GM12878 (cell line): ENCODE measurements at regions not wholly inside any gene's neighbourhood (a gene's known extent, or its start where the extent isn't known, plus 50 kb on each side); places are given as distances from the start of the nearest gene placed in this dataset.

ENCODE experiments used
- ATAC-seq: fragments of 200-7000 bp; cut with Tn5 transposase; 3 replicates; pipeline ENCODE4 v1.9.1; 2020; ENCODE audit warnings: mild to moderate bottlenecking, moderate library complexity
- BruUV-seq: library from RNA; stranded (reverse); fragments of 400-500 nt; replicated peaks from 2 replicates; lab custom pipeline; 2021; lab: Mats Ljungman, UMichigan
- CTCF ChIA-PET: fragments of 300-600 bp; sonication (Branson Sonifier 250); formaldehyde crosslinking; extraction: SDS; loops from one replicate; lab custom pipeline; 2021; ENCODE audit warnings: inconsistent platforms; lab: Yijun Ruan, JAX
- POLR2A ChIA-PET: fragments of 350-600 bp; formaldehyde crosslinking; extraction: SDS; loops from one replicate; lab custom pipeline; 2021; ENCODE audit warnings: inconsistent platforms; lab: Charles Lee
- RAD21 ChIA-PET: fragments of 300-600 bp; sonication (Branson Sonifier 250); formaldehyde crosslinking; loops from one replicate; lab custom pipeline; 2023; ENCODE audit warnings: antibody characterized with exemption; ENCODE audit not compliant: unreplicated experiment; lab: Charles Lee
- SMC1A ChIA-PET: fragments of 300-600 bp; sonication (Branson Sonifier 250); formaldehyde crosslinking; loops from one replicate; lab custom pipeline; 2023; ENCODE audit not compliant: unreplicated experiment, uncharacterized antibody; lab: Charles Lee
- DNase-seq: peaks from one replicate; pipeline ENCODE4 v3.0.0-alpha.2; 2011; ENCODE audit warnings: low read depth, low spot score
- FAIRE-seq: peaks from 3 replicates; lab custom pipeline; 2011; peaks lifted over from hg19 to GRCh38; lab: Jason Lieb, UNC
- H2AFZ ChIP-seq: 2 replicates; pipeline ENCODE4 v1.6.0; 2011; ENCODE audit warnings: low read depth, low read length, control low read depth; ENCODE audit not compliant: control insufficient read depth
- H3K27ac ChIP-seq: 2 replicates; pipeline ENCODE4 v1.5.1; 2011; ENCODE audit warnings: control low read depth; ENCODE audit not compliant: control insufficient read depth, insufficient read depth
- H3K27me3 ChIP-seq, 2 experiments: replicated peaks in 1 of 2; 2 replicates each; pipeline versions ENCODE4 v1.6.0 to v1.6.1; 2011; ENCODE audit warnings: low read length in 1 of 2; ENCODE audit not compliant: control insufficient read depth in 2 of 2, insufficient read depth in 2 of 2
- H3K36me3 ChIP-seq, 2 experiments: 2 replicates each; pipeline ENCODE4 v1.5.1; 2011; ENCODE audit warnings: low read length in 1 of 2; ENCODE audit not compliant: control insufficient read depth in 2 of 2, insufficient read depth in 2 of 2
- H3K4me1 ChIP-seq: 2 replicates; pipeline ENCODE4 v1.6.1; 2011; ENCODE audit warnings: mild to moderate bottlenecking, low read length, moderate library complexity, mixed read lengths; ENCODE audit not compliant: control insufficient read depth, insufficient read depth
- H3K4me2 ChIP-seq: 2 replicates; pipeline ENCODE4 v1.6.0; 2011; ENCODE audit warnings: control low read depth; ENCODE audit not compliant: control insufficient read depth, insufficient read depth
- H3K4me3 ChIP-seq: fragments of 200-600 bp; sonication (generic); 2 replicates; pipeline ENCODE4 v1.5.1; 2016
- H3K79me2 ChIP-seq: 2 replicates; pipeline ENCODE4 v1.6.0; 2011; ENCODE audit warnings: low read length; ENCODE audit not compliant: control insufficient read depth, insufficient read depth
- H3K9ac ChIP-seq: 2 replicates; pipeline ENCODE4 v1.8.0; 2011; ENCODE audit warnings: low read length, control low read depth, mixed read lengths; ENCODE audit not compliant: control insufficient read depth, insufficient read depth
- H3K9me3 ChIP-seq: replicated peaks from 3 replicates; pipeline ENCODE4 v1.5.1; 2011; ENCODE audit warnings: mild to moderate bottlenecking, low read length; ENCODE audit not compliant: control insufficient read depth, insufficient read depth
- H4K20me1 ChIP-seq: 2 replicates; pipeline ENCODE4 v1.6.0; 2011; ENCODE audit not compliant: control insufficient read depth, insufficient read depth
- CTCF ChIP-seq, 3 experiments: IDR thresholded peaks in 2 of 3; conservative IDR thresholded peaks in 1 of 3; 2 replicates each; pipeline ENCODE4 v1.5.1; 2011; ENCODE audit warnings: low read depth in 3 of 3, low read length in 3 of 3, mild to moderate bottlenecking in 3 of 3, control low read depth in 2 of 3, moderate library complexity in 2 of 3, inconsistent platforms in 1 of 3, mixed read lengths in 1 of 3; ENCODE audit not compliant: control insufficient read depth in 2 of 3, insufficient read depth in 1 of 3; ENCODE audit errors: extremely low read depth in 1 of 3
- ETV6 ChIP-seq, 2 experiments: fragments of 450-650 bp in 1 of 2; IDR thresholded peaks in 1 of 2; conservative IDR thresholded peaks in 1 of 2; 2 replicates each; pipeline ENCODE4 v1.6.1; 2014; ENCODE audit warnings: antibody characterized with exemption in 1 of 2, borderline replicate concordance in 1 of 2, low read depth in 1 of 2, mild to moderate bottlenecking in 1 of 2, moderate library complexity in 1 of 2
- FOXK2 ChIP-seq: fragments of 450-650 bp; IDR thresholded peaks from 2 replicates; pipeline ENCODE4 v1.6.1; 2017; ENCODE audit warnings: mild to moderate bottlenecking, moderate library complexity
- GATAD2B ChIP-seq: fragments of 450-650 bp; conservative IDR thresholded peaks from 2 replicates; pipeline ENCODE4 v1.6.1; 2017; ENCODE audit warnings: low read depth, mild to moderate bottlenecking, moderate library complexity
- HDAC2 ChIP-seq: fragments of 200-600 bp; sonication (generic); IDR thresholded peaks from 2 replicates; pipeline ENCODE4 v1.6.1; 2017
- NFYA ChIP-seq: IDR thresholded peaks from 2 replicates; pipeline ENCODE4 v1.6.1; 2011; ENCODE audit warnings: low read depth, mild to moderate bottlenecking, low read length, improper control_type of control experiment, borderline replicate concordance
- NR2C1 ChIP-seq: fragments of 450-650 bp; IDR thresholded peaks from 2 replicates; pipeline ENCODE4 v1.6.1; 2017; ENCODE audit warnings: antibody characterized with exemption, mild to moderate bottlenecking, moderate library complexity
- RBBP5 ChIP-seq: fragments of 200-600 bp; sonication (generic); conservative IDR thresholded peaks from 2 replicates; pipeline ENCODE4 v1.6.1; 2016
- RELB ChIP-seq: fragments of 450-650 bp; IDR thresholded peaks from 2 replicates; pipeline ENCODE4 v1.6.1; 2017; ENCODE audit warnings: low read depth, mild to moderate bottlenecking, moderate library complexity
- SMC3 ChIP-seq: IDR thresholded peaks from 2 replicates; pipeline ENCODE4 v1.6.1; 2011; ENCODE audit warnings: low read length, improper control_type of control experiment, borderline replicate concordance
- ZNF217 ChIP-seq: fragments of 450-650 bp; IDR thresholded peaks from 2 replicates; pipeline ENCODE4 v1.6.1; 2017; ENCODE audit warnings: antibody characterized with exemption, mild to moderate bottlenecking
- ZNF622 ChIP-seq: fragments of 450-650 bp; IDR thresholded peaks from 2 replicates; pipeline ENCODE4 v1.6.1; 2017; ENCODE audit warnings: mild to moderate bottlenecking, inconsistent platforms
- ZNF687 ChIP-seq: fragments of 450-650 bp; IDR thresholded peaks from 2 replicates; pipeline ENCODE4 v1.6.1; 2017; ENCODE audit warnings: mild to moderate bottlenecking, moderate library complexity
- WGBS: methylation state at CpG from one replicate; pipeline ENCODE4 v1.1.6; 2016; ENCODE audit warnings: low lambda C conversion rate; ENCODE audit not compliant: insufficient replicate concordance, insufficient coverage; ENCODE audit errors: missing lambda C conversion rate; 5-methylcytosine and 5-hydroxymethylcytosine counted together
- in situ Hi-C: fragments of 300-500 bp; cut with MboI; formaldehyde crosslinking; loops from 9 replicates; pipeline ENCODE4 v1.14.3; 2018; ENCODE audit warnings: mixed read lengths
- intact Hi-C: fragments of 100-400 bp; cut with micrococcal nuclease; formaldehyde crosslinking; loops from one replicate; pipeline ENCODE4 v1.14.2; 2022; ENCODE audit not compliant: unreplicated experiment

- SMC1A ChIA-PET, result interaction anchor here (0.8 kb wide), 1 partner anchor 40 kb away, joined by 4 read pairs; no protein-coding TSS in a partner anchor
- in situ Hi-C loops, result no loop called here
- BruUV-seq, result no TSS peak
Measured at GRCh38 chrX:15160558-15161095, 109.3 kb downstream of the ASB9 start.

More at GRCh38 chrX:15160558-15161095, 109.3 kb downstream of the ASB9 start:
- ATAC-seq, result peak; percentile 64
- ChIA-PET CTCF (no interaction called here), RAD21 (no interaction called here), POLR2A (no interaction called here)
- Histone ChIP-seq H3K9ac (no peak overlapping the region), H3K4me2 (no peak overlapping the region), H3K27ac (no peak overlapping the region), H3K9me3 (no peaks in the 10 kb centered on the region; the same call in 2 of the 3 replicates), H3K4me3 (no peak overlapping the region), H3K27me3 (no peaks in the 10 kb centered on the region), H2AFZ (no peak overlapping the region), H3K79me2 (no peaks in the 10 kb centered on the region), H3K4me1 (no peaks in the 10 kb centered on the region), H4K20me1 (no peaks in the 10 kb centered on the region), H3K36me3 (no peaks in the 10 kb centered on the region)
- TF ChIP-seq ETV6 (conservative IDR thresholded peaks at IDR 0.05 in 1 of 2, IDR thresholded peaks at IDR 0.05 in 1 of 2; ENCODE audit: borderline replicate concordance in 1 of 2, low read depth in 1 of 2) (no peak), HDAC2 (no peak), ZNF622 (no peak), NFYA (no peak), RELB (peak; percentile 25; the same call in 1 of the 2 replicates), GATAD2B (no peak), ZNF687 (peak; percentile 44; the same call in 1 of the 2 replicates), NR2C1 (no peak), CTCF (IDR thresholded peaks at IDR 0.05 in 2 of 3, conservative IDR thresholded peaks at IDR 0.05 in 1 of 3; ENCODE audit: control insufficient read depth in 2 of 3, extremely low read depth in 1 of 3, insufficient read depth in 1 of 3, low read depth in 3 of 3, low read length in 3 of 3) (no peak), RBBP5 (no peak), ZNF217 (no peak), SMC3 (no peak), FOXK2 (no peak)
- 63% methylated on average over 5 of the region's 5 CpGs for WGBS
- no peak for DNase-seq
- no peak for FAIRE-seq
- intact Hi-C loops, result no loop called here
